Tibial nerve (tissue), 3 donors: ENCODE measurements at regions not wholly inside any gene's neighbourhood (a gene's known extent, or its start where the extent isn't known, plus 50 kb on each side); places are given as distances from the start of the nearest gene placed in this dataset.

Source experiments
- CTCF ChIP-seq, 5 experiments: fragments of 200-600 bp in 3 of 5; fragments of 450-650 bp in 2 of 5; sonication (generic) in 3 of 5; IDR thresholded peaks; one replicate each; pipeline ENCODE4 v1.5.1; 2016 to 2019; ENCODE audit warnings: antibody characterized with exemption in 5 of 5, mild to moderate bottlenecking in 3 of 5, moderate library complexity in 2 of 5
- POLR2A ChIP-seq, 2 donors: fragments of 450-650 bp; IDR thresholded peaks; one replicate each; pipeline ENCODE4 v1.6.1; 2017; ENCODE audit warnings: antibody characterized with exemption in 2 of 2, mild to moderate bottlenecking in 2 of 2, moderate library complexity in 2 of 2

DNA sequence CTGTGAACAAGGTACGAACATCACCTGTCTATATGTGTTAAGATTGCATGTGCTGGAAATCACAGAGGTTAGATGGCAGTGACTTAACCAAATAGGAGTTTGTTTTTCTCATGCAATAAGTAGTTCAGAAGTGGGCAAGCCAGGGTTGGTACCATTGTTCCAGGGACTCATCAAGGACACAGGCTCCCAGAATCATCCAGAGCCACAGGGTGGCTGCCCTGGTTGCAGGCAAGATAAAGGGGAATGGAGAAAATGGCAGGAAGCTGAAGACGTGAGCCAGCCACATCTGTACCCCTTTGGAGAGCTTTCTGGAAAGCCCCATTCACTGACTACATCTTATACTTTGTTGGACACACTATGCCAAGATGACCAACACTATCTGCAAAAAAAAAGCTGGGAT is 126.0 kb upstream of the IL12B start:
- TF ChIP-seq CTCF (IDR thresholded peaks at IDR 0.05) (no peak), POLR2A (IDR thresholded peaks at IDR 0.05) (no peak)
